NCI-H524 (cell line): ENCODE measurements at regions not wholly inside any gene's neighbourhood (a gene's known extent, or its start where the extent isn't known, plus 50 kb on each side); places are given as distances from the start of the nearest gene placed in this dataset.
"Not testable (repeated sequence)": the region's sequence is repeated elsewhere in the genome, so short reads cannot be mapped to it uniquely, and the experiment has no call there.

Source experiments
- DNase-seq, 2 experiments: peaks; one replicate each; lab custom pipeline; 2025; lab: John Stamatoyannopoulos, UW

DNA sequence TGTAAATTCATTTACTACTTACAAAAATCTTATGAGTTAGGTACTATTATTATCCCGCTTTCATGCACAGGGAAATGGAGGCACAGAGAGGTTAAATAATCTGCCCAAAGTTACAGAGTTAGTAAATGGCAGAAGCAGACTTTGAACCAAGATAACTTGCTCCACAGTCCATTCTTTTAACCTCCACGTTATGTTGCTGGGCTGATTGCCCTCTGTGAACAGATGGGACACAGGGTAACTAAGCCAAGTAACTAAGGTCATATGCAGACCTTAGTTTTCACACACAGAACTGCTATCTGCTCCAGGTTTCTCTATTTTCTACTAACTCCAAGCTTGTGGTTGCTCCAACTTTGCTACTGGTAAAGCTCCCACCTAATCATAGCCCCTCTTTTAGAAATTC lies 147.1 kb upstream of the IFNG-AS1 start:
- DNase-seq, result no peak

DNA sequence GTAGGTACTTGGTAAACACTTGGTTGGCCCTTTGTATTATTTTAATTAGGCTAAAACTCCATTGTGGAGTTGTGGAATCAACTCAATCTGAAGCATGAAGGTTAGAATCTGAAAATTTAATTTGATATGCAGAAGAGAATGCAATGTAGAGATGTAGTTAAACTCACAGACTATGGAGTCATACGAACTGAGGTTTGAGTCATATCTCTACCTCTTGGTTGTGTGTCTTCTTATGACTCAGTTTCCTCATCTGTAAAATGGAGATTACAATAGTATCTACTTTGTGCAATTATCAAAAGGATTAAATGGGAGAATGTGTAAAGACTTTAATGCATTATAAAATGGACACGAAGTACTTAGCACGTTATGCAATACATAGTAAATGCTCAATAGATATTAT lies 146.0 kb upstream of the IFNG-AS1 start:
- DNase-seq, result no peak

DNA sequence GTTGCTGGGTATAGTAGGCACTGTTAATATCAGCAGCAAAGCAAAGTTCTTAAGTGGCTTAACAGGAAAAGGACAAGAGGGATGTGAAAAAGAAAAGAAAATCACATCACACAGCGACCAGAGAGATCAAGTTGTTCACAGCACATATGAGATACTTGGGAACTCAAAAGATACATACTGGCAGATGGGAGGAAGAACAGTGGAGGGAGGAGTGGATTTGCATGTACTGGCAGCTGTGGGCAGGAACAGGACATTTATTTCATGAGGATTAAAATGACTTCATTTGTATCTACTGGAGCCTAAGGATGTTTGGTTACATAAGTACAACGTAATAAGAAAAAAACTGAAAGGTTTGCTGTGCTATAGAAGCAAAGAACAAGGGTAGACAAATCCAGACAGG lies 136.5 kb upstream of the IFNG-AS1 start:
- DNase-seq, result peak in 1 of 2 experiments; percentile 39

DNA sequence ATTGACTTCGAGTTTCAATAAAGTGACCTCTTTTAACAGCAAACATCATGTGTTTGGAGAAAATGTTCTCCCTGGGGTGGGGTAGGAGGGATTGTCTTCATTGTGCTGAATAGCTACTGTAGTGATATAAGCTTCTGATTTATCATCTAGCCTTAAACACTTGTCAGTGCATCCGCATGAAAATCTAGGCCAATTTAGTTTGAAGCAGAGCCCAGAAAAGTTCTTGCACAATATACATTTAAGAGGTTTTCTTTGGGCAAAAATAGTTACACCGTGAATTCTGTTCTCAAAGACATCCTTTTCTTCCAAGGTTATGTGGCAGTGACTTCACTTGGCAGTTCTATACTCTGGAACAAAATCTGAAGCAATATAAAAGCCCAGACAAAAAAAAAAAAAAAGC lies 136.0 kb upstream of the IFNG-AS1 start:
- DNase-seq, result no peak

DNA sequence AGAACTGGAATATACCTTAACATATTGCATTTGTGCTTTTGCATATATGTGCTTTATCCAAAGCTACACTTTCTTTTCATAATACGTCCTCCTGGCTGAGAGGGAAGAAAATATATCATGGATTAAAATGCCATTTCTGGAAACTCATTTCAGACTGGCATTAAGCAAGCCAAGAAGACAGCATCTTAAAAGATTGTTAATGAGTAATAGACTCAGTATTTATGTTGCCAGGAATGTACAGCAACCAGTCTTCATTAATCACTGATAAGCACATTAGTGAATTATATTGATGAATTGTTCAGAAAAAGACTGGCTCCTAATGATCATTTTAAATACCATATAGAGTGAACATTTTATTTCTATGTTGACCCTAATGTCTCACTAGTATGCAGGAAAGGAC lies 134.9 kb upstream of the IFNG-AS1 start:
- DNase-seq, result no peak

DNA sequence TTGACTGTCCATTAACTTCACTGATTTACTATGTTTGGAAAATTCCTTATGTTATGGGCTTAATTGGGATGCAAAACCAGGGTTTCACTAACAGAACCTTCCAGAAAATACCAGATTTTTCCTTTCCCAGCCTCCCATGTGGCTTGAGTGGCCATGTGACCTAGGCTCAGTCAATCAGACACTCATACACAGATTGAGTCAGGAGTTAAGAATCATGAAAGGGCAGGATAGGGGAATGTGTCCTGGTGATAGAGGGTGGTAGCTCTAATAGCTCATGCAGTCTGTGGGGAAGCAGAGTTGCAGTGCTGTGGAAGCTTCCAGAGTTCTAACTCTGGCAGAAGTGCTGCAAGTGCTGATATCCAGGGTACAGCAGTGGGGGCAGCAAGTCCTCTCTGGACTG lies 134.1 kb upstream of the IFNG-AS1 start:
- no peak for DNase-seq

DNA sequence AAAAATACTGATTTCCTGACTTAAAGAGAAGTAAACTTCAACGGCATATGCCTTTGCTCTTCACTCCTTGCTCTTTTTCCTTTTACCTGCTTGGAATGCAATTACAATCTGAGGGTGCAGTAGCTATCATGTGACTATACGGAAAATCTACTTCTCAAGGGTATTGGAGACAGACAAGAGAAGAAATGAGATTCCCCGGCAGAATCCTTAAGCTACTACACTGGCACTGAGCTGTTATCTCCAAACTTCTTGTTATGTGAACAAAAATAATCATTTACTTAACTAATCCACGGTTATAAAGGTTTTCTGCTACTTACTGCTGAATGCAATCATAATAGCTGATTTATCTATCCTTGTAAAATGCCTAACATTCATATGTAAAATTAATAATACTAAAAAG lies 118.0 kb upstream of the IFNG-AS1 start:
- DNase-seq, result no peak

DNA sequence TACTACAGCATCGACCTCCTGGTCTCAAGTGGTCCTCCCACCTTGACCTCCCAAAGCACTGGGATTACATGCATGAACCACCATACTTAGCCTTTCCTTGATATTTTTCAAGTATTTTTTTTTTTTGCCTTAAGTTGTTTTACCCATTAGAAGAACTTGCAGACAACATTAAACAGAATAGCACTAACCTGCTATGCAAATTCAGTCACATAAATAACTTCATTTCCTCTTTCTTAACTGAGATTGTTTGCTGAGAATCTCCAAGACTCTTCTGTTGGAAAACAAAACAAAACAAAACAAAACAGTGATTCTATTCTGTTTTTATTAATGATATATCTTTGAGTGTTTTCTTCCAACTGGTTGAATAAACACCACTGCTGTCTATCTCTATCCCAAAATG lies 115.9 kb upstream of the IFNG-AS1 start:
- no peak for DNase-seq

DNA sequence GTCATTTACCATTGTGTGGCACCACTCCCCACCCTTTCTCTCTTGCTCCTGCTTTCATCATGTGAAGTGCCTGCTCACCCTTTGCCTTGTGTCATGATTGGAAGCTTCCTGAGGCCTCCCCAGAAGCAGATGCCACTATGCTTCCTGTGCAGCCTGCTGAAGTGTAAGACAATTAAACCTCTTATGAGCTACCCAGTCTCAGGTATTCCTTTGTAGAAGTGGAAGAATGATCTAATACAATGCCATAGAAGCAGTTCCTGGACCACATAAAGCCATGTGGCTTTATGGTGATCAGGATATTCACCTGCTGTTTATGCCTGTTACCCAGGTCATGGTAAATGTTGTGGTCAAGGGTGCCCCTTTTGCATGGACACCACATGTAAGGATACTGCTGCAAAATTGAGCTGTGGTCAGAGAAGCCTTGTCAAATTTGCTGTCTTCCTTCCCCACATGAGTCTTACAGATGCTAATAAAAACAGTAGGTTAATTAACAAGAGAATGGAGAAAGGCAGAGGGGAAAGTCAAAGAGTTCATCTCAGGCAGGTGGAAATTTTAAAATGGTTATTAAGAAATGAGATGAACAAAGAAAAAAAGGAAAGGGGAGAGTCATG lies 112.8 kb upstream of the IFNG-AS1 start:
- DNase-seq, result no peak

DNA sequence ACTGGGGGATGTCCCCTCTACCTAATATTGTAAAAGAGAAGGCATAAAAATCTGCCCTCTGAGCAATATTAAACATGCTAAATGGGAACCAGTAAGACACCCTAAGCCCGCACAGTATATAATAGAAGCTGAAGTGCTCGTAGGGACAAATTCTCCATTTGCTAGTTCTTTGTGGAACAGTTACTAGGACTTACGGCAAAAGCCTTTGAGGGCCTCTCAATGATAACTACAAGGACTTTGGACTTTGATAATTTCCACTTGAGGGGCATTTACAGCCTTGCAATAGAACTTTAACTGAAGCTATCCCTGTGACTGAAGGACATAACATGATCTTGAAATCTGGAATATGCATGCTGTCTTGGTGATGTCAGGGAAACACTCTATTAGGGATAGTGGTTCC lies 111.5 kb upstream of the IFNG-AS1 start:
- DNase-seq, result no peak

DNA sequence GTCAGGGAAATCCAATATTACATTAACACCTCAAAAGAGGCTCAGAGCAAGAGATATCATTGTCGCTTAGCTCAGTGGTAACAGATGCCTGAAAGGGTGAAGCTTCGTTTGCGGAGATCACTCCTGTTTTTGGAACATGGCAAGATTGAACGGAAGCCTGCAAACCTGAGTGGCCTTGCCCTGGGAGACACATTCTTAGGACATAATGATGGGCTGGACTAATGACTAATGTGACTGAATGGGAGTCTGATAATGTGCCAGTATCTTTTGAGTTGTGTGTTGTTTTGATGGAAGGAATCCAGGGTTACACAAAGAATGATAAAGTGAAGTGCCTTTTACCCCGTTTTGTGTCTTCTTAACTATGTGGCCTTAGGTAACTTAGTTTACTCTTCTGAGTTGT lies 109.3 kb upstream of the IFNG-AS1 start:
- no peak for DNase-seq

DNA sequence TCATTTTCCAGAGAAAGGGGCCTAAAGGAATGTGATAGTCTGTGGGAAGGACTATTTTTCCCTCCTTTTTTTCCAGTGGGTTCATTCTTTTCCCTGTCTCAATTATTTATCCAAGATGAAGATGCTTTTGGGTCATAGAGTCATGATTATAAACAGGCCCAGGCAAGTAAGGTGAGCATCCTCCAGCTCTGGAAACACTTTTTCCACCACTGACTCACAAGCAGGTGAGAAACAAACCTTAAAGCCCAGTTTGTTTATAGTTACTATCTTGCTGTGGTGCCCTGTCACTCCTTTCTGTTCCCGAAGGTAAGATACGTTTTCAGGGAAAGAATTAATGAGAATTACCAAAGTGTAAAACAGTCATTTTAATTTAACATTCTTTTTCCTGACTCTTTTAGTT lies 107.7 kb upstream of the IFNG-AS1 start:
- DNase-seq, result no peak

DNA sequence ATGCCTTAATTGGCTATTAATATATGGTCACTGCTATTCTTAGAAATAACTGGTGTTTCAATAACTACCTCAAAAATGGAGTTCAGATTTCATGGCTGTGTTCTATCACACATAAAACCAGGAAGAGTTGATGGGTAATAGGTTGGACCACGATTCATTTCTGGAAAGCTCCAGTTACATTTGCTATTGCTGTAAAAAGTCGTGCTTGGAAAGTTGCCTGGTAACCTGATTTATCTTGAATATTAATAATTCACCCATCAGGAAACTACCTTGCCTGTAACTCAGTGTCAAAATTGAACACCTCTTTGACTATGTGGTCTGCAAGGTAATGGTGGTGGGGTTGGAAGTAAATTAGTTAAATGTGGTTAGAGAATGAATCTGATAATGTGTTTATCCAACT lies 104.7 kb upstream of the IFNG-AS1 start:
- no peak for DNase-seq

DNA sequence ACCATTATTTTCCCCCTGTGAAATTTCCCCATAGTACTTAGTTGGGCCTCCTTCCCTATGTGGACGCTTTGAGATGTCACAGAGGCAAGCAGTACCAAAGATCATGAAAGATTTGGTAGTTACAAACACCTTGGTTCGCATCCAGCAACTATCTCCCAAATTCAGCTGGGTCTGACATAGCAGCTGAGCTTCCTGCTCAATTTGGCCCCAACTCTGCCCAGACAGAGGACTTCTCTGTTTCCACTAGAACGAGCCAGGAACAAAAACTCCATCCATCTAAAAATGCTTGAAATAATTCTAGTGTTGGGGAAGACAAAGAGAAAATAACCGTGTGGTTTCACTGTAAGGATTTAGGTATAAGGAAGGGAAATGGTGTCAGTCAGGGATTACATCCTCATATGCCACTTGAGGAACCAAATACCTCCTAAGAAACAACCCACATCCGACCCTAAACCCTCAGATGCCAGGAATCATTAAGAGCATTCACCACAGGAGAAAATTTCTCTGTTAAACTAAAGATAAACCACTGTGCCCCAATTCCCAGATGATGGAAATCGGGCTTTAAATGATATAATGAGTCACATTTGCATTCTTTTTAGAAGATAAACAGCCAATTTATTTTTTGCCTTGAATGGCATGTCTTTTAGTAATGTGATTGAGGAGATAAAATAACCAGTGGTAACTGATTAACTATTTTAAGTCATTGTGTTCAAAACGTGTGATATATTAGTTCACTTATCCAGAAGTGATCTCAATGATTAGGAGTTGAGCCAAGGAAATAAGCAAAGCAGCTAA lies 103.7 kb upstream of the IFNG-AS1 start:
- no peak for DNase-seq

DNA sequence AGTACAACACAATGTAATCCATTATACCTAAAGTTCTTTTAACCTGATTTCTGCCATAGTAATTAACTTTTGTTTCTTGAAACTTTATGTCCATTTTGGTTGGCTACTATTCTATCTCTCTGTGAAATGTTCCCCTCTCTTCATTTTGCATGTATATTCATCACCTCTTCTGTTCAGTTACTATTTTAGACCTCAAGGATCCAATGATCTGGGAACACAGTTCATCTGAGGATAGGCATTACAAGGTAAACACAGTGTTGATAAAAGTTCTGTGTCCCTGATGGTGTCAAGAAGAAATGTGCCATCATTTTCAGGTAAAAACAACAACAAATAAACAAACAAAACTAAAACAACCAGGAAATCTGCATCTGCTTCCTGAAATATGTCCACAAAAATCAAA lies 102.2 kb upstream of the IFNG-AS1 start:
- DNase-seq, result no peak

DNA sequence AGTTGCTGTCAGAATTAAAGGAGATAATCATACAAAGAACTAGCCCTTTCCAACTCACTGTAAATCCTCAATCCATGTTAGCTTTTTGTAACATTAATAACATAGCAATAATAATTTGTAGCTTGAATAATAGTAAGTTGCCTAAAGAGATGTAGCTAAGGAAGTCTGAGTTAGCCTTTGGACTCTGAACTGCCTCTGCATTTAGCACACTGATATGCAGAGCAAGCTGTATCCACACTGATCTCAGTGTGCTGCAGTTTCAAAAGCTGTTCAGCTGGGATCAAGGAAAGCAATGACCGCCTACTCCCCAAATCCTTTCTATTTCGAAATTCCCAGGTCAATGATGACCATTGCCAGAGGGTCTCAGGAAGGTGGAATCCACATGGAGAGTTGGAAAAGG lies 99.3 kb upstream of the IFNG-AS1 start:
- no peak for DNase-seq

DNA sequence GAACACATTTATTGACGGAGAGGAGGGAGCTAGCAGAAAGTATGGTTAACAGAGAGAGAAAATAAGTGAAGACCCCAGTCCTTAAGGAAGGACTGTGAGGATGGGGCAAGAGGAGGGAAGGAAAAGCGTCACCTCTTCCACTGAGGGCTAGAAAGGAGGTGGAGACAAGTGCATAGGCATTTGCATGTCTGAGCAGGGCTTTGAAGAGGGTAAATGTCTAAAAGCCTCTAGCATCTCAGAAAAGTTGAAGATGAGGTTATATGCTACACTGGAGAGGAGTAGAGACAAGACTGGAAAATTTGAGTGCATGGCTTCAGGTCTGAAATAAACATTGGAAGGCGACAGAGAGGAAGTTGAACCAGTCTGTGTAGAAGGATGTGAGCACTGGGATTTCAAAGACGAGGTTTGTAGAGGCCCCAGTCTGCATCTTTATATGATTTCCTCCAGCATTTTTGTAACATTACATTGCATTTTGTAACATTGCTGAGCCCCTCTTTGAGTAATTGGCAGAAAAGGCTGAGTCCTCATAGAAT lies 98.5 kb upstream of the IFNG-AS1 start:
- DNase-seq, result no peak

DNA sequence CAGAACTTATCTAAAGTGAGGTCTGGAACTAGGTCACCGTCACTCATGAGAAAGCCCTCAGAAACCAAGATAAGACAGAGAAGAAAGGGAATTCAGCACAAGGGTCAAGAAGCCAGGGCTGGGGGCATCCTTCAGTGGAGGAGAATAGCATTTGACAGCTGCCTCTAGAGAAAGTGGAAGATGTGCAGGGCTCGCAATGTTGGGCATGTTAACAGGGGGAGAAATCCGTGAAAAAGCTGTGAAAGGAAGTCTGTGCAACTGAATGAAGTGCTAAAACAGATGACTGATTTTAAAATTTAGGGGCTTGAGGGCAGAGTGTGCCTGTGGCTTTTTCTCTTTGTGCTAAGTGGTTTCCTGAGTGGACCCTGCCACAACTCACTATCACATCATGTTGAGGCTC lies 97.7 kb upstream of the IFNG-AS1 start:
- DNase-seq, result no peak

DNA sequence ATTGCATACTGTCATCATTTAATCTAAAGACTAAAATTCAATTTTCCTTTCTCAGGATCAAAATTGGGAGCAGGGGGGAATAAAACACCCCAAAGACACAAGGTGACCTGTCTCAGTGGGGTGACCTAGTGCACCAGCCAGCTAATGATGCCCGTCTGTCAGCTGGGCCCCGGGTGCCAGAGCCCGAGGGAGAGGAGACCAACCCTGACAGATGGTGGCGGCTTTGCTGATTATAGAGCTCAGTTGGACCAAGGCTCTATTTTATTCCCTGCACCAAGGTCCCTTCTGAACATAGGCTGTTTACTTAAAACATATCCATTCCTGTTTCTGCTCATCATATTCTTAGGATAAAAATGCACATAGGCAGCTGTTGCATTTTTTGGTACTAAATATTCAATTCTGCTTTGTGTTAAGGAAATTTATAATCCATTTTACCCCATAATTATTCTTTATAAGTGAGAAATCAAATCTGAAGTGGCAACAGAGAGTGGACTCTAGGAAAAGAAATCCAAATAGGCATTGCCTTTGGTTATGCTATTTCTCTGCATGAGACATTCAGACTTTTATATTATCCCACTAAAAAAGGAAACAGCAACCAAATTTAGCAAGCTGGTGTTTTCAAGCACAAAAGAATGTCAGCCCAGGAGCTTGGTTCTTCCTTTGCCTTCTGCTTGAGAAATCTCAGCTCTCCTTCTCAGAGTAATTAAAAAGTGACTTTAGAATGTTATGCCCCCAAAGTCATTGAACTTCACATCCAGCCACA lies 96.8 kb upstream of the IFNG-AS1 start:
- DNase-seq, result peak; percentile 10 to 69

DNA sequence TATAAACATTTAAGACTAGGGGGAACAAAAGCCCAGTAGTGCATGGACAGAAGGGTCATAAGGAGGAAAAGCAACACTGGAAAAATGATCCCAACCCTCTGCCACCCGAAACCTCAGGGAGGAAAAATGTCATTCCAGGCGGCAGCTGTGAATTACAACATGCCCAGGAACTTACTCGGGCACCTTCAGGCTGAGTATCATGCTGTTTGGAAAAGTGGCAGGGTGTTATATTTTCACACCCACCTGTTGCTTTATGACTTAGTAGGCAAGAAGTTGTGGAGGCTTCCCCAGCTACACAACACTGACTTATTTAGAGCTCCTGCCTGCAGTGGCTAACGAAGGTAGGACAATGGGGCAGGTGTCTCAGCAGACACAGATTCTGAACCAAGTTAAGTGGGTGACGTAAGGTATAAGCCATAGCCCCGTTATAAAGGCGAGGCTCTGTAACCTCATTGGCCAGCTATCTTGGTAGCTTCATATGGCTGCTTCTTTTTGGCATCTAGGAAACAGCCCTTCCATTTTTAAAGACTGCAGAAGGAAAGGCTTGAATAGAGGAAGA lies 96.1 kb upstream of the IFNG-AS1 start:
- DNase-seq, result peak in 1 of 2 experiments; percentile 21

DNA sequence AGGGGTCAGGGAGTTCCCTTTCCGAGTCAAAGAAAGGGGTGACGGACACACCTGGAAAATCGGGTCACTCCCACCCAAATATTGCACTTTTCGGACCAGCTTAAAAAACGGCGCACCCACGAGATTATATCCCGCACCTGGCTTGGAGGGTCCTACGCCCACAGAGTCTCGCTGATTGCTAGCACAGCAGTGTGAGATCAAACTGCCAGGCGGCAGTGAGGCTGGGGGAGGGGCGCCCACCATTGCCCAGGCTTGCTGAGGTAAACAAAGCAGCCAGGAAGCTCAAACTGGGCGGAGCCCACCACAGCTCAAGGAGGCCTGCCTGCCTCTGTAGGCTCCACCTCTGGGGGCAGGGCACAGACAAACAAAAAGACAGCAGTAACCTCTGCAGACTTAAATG lies 88.8 kb upstream of the IFNG-AS1 start:
- DNase-seq, result not testable (repeated sequence)

DNA sequence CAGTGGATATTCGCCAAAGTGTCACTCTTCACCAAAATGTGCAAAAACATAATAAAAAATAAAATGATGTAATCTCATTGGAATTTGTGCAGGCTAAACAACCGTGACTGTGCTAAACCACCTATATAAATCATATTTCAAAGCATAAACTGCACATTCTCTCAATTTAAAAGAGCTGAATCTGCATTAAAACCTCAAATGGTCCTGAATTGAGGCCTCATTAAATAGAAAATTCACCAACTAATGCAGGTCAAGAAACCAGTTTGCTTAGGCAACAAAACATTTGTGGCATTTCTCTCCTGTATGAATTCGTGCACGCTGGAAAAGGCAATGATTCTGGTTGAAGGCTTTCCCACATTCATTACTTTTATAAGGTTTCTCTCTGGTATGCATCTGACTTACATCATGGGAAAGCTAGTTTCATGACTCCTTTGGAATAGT lies 80.1 kb upstream of the IFNG-AS1 start:
- DNase-seq, result no peak

DNA sequence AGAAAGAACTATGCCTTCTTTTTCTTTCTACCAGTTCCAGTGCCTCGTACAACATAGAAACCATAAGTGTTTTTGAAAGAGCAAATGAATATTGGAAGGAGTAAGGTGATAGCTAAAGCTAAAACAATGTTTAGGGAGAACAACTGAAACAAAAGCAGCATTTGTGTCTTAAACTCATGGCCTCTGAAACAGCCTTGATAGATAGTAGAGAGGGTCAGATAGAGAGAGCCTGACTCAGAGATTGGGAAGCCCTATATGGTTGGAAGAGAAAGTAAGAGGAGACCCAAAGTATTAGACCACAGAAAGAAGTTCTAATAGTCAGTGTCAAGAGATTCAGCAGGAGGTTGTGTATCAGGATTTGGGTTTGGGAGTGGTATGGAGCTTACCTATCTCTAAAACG lies 79.6 kb upstream of the IFNG-AS1 start:
- no peak for DNase-seq
